SW 1271 (cell line): ENCODE measurements at regions not wholly inside any gene's neighbourhood (a gene's known extent, or its start where the extent isn't known, plus 50 kb on each side); places are given as distances from the start of the nearest gene placed in this dataset.
"Not testable (repeated sequence)": the region's sequence is repeated elsewhere in the genome, so short reads cannot be mapped to it uniquely, and the experiment has no call there.

Experiments
- DNase-seq, 2 experiments: peaks; one replicate each; lab custom pipeline; 2025; lab: John Stamatoyannopoulos, UW

DNA sequence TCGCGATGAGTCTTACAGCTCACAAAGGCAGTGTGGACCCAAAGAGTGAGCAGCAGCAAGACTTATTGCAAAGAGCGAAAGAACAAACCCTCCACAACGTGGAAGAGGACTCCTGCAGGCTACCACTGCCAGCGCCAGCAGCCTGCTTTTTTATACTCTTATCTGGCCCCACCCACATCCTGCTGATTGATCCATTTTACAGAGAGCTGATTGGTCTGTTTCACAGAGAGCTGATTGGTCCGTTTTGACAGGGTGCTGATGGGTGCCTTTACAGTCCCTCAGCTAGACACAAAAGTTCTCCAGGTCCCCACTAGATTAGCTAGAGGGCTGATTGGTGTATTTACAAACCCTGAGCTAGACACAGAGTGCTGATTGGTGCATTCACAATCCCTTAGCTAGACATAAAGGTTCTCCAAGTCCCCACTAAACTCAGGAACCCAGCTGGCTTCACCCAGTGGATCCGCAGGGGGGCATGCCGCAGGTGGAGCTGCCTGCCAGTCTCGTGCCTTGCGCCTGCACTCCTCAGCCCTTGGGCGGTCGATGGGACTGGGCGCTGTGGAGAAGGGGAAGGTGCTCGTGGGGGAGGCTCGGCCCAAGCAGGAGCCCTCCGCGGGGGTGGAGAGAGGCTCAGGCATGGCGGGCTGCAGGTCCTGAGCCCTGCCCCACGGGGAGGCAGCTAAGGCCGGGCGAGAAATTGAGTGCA lies 75.7 kb downstream of the QDPR start:
- DNase-seq = not testable (repeated sequence)

DNA sequence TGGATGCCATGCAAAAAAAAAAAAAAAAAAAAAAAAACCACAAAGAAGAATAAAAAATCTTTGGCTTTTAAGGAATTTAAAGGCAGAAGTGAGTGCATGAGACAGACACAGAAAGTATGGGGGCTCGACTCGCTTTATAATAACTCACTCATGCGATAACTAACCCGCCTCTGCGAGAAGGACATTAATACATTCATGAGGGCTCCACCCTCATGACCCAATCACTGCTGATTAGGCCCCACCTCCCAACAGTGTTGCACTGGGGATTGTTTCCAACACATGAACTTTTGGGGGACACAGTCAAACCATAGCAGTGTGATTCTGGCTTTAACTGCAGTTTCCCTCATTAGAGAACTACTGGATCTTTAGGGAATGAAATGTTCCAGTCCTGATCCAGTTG lies 78.1 kb downstream of the QDPR start:
- DNase-seq = no peak

- DNase-seq = no peak
These were observed 83.9 kb downstream of the QDPR start for GRCh38 chr4:17427991-17428390.

DNA sequence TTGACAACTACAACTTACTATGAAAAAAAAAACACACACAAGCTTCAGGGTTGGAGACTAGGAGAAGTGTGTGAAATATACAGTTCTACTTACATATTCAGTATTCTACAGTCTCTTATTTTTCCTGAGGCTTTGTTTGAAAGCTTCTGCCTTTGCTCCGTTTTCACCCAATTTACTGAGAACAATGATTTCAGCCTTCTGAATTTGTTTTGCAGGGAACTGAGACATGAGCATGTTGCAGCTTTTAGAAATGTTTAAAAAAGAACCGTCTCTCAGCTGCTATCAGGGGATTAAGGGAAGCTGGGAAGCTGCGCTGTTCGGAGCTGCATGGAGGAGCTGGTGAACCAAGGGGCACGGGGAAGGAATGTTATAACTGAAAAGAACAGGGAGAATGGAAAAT lies 85.7 kb downstream of the QDPR start:
- no peak for DNase-seq

- no peak for DNase-seq
These were observed 93.9 kb downstream of the QDPR start for GRCh38 chr4:17418010-17418409.

DNA sequence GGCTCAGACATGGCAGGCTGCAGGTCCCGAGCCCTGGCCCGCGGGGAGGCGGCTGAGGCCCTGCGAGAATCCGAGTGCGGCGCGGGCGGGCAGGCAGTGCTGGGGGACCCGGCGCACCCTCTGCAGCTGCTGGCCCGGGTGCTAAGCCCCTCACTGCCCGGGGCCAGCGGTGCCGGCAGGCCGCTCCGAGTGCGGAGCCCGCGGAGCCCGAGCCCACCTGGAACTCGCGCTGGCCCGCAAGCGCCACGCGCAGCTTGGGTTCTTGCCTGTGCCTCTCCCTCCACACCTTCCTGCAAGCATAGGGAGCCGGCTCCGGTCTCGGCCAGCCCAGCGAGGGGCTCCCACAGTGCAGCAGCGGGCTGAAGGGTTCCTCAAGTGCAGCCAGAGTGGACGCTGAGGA lies 97.5 kb downstream of the QDPR start:
- DNase-seq = no peak

GRCh38 chr4:17400686-17401085 lies 111.2 kb downstream of the QDPR start:
- DNase-seq = no peak

DNA sequence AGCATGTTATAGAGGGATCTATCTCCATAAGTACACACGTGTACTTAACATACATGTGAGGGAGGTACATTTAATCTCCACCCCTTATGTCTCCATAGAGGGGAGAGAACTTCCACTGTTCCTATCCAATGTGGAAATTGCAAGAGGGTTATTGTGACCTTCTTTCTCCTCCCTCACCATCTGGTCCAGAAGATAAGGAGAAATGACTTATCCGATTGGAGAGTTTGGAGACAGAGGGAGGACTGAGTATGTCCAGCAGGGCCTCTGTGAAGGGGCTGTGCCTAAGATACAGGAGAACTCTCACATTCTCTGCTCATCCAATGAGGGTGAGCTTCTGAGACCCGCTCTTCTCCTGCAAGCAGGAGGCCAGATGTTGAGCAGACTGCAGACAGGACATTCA lies 113.1 kb downstream of the QDPR start:
- no peak for DNase-seq

GRCh38 chr4:17398035-17398434 lies 113.9 kb downstream of the QDPR start:
- no peak for DNase-seq

GRCh38 chr4:17397611-17398010 lies 114.3 kb downstream of the QDPR start:
- no peak for DNase-seq

DNA sequence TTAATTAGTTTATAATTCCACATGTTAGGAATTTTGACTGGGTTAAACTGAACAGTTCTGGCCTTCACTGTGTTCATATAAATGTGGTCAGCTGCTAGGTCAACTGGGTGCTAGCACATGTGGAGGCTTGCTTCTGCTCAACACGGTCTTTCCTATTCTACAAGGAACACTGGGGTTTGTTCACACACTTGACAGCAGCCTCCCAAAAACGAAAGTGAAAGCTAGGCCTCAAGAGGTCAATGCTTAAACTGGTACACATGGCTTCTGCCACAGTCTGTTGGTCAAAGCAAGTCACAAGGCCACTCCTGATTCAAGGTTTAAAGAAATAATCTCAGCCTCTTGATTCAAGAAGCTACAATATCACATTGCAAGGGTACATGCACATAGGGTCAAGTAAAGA lies 126.5 kb downstream of the QDPR start:
- peak in 1 of 2 experiments; percentile 35 for DNase-seq

DNA sequence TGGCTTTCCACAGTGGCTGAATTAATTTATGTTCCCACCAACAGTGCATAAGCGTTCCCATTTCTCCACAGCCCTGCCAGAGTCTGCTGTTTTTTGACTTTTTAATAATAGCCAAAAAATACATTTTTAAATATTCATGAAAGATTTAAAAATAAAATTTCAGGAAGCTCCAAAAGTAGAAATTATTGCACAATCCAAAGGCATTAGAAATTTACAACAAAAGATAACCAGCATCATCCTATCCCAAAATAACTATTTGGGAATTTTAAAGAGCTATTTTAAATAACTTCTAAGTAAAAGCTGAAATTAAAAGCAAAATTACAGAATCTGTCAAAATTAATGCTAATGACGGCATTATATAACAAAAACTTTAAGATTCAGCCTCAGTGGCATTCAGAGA lies 131.5 kb downstream of the QDPR start:
- no peak for DNase-seq

DNA sequence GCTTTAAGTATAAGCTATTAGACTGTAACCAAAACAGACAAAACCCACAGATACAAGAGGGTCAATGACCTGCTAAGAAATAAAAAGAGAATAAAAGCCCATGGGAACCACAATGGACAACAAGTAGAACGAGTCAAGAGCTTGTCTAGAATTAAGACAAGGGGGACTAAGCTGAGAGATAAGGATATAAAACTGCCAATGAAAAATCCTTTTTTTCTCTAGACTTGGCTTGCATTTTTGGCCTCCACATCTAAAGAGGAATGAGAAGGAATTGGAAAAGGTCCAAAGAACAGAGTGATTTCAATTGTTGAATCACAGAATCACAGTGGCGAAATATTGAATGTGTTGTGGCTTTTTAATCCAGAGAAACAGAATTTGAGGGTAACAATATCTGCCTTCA lies 135.7 kb downstream of the QDPR start:
- DNase-seq = no peak

DNA sequence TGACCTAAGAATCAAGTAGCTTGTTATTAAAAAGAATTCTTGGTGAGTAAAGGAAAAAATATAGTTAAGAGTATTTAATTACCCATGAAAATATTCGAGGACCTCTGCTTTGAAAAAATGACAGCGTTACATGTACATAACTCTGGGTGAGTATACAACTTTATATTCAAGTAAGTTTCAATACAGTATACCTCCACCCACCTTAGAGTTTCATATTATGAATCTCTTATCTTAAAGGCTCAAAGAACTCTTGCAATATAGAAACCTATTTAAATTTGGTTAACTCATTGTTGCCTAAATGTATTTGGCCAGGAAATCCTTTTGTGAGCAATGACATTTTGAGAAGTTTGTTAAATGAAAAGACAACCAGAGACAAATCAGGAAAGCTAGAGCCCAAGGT lies 138.2 kb downstream of the QDPR start:
- no peak for DNase-seq

- DNase-seq = no peak
These were observed 141.1 kb downstream of the QDPR start for GRCh38 chr4:17370818-17371217.

- DNase-seq = no peak
These were observed 143.5 kb downstream of the QDPR start for GRCh38 chr4:17368408-17368807.

- no peak for DNase-seq
These were observed 144.7 kb downstream of the QDPR start for GRCh38 chr4:17367201-17367600.

DNA sequence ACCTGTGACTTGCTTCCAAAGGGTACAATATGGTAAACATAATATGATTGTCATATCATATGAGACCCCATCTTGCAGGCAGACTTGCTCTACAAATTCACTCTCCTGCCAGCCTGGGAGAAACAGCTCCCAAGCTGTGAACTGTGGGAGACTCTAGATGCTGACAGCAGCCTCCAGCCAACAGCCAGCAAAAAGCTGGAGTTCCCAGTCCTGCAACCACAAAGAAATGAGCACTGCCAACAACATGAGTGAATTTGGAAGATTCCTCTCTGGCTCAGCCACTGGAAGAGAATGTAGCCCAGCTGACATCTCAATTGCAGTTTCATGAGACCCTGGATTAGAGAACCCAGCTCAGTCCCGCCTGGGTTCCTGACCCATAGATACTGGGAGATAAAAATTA lies 145.4 kb downstream of the QDPR start:
- no peak for DNase-seq

DNA sequence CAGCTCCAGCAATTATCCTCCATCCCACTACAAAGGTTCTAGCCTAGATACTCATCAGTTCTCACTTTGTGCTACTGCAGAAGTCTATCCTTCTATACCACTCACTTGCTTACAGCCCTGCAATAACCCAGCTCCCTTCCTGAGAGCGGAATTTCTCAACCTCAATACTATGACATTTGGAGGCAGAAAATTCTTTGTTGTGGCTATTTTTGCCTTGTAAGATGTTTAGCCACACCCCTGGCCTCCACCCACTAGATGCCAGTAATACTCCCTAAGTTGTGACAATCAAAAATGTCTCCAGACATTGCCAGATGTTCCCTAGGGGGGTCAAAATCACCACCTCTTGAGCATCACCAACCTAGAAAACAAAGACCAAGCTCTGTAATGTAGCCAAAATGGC lies 149.5 kb downstream of the QDPR start:
- DNase-seq = no peak

DNA sequence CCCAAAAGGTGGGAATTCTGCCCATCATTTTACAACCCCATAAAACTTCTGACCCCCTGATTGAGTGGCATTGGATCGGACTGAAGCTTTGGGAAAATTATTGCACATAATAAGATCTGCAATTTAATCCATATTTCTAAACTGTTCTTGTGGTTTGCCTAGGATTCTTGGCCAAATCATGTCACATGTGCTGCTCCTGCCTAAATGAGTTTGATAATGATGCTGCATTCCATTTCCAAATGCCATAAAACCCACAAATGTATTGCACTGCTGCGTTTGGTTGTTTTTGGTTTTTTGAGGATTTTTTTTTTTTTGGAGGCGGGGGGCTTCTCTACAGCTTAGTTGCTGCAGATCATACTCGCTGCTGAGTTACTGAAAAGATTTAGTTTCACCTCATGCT lies 153.6 kb downstream of the QDPR start:
- DNase-seq = no peak

DNA sequence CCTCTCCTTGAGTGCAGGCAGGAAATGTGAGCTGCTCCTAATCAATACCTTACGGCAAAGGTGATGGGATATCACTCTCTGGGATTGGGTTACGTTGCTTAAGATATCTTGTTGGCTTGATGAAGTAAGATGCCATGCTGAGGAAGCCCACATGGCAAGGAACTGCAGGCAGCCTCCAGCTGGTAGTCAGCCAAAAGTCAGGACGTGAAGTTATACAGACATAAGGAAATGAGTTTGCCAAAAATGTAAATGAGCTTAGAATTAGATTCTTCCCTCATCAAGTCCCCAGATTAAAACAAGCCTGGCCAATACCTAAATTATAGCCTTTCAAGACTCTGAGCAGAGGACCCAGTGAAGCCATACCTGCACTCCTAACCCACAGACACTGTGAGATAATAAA lies 155.0 kb downstream of the QDPR start:
- DNase-seq = no peak

DNA sequence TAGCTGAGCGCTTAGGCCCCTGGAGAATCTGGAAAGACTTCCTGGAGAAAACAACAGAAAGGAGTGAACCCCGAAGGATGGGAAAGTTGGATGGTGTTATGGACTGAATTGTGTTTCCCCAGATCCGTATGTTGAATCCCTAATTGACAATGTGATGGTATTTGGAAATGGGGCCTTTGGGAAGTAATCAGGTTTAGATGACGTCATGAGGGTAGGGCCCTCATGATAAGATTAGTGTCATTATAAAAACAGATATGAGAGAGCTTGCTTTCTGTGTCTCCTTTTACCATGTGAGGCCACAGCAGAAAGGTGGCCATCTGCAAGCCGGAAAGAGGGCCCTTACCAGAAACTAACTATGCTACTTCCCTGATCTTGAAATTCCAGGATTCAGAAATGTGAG lies 159.5 kb downstream of the QDPR start:
- no peak for DNase-seq

- peak in 1 of 2 experiments; percentile 11 for DNase-seq
These were observed 164.4 kb downstream of the QDPR start for GRCh38 chr4:17347445-17347844.

GRCh38 chr4:17339376-17339775 lies 172.5 kb downstream of the QDPR start:
- no peak for DNase-seq

DNA sequence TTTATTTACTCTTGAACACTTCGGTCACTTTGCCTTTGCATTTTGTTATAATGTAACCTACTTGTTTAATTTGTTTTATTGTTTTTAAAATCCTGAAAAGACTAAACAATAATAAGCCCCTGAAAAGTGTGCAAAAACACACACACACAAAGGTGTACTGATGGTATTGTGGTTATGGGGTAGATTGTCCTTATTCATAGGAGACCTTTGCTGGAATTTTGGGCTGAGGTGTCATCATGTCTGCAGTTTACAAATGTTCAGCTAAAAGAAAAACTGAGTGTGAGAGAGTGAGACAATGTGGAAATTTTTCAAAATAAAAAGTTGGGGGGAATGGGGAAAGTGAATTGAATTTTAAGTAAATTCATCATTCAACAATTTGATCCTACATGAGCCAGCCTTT lies 174.9 kb downstream of the QDPR start:
- DNase-seq = no peak
